H9 (cell line): ENCODE measurements at regions not wholly inside any gene's neighbourhood (a gene's known extent, or its start where the extent isn't known, plus 50 kb on each side); places are given as distances from the start of the nearest gene placed in this dataset.

Source experiments
- DNase-seq: peaks from one replicate; pipeline ENCODE4 v3.0.0-alpha.2; 2017
- H2AFZ ChIP-seq: one replicate; pipeline ENCODE4 v1.6.1; 2013; ENCODE audit warnings: mild to moderate bottlenecking, low read length, control low read depth, moderate library complexity
- H2AK5ac ChIP-seq: 2 replicates; pipeline ENCODE4 v1.6.1; 2013; ENCODE audit warnings: low read length, control low read depth, mixed read lengths; ENCODE audit not compliant: insufficient read length
- H2BK120ac ChIP-seq: one replicate; pipeline ENCODE4 v1.6.1; 2013; ENCODE audit warnings: low read depth, mild to moderate bottlenecking, low read length, control low read depth, inconsistent platforms; ENCODE audit not compliant: poor library complexity, severe bottlenecking
- H2BK12ac ChIP-seq: 2 replicates; pipeline ENCODE4 v1.6.1; 2013; ENCODE audit warnings: low read length, control low read depth, mixed read lengths, low read depth; ENCODE audit not compliant: insufficient read length
- H2BK15ac ChIP-seq: 2 replicates; pipeline ENCODE4 v1.6.1; 2013; ENCODE audit warnings: low read depth, low read length, control low read depth
- H2BK20ac ChIP-seq: one replicate; pipeline ENCODE4 v1.6.1; 2013; ENCODE audit warnings: low read depth, mild to moderate bottlenecking, low read length, control low read depth, inconsistent platforms; ENCODE audit not compliant: poor library complexity, severe bottlenecking
- H2BK5ac ChIP-seq: 2 replicates; pipeline ENCODE4 v1.6.1; 2013; ENCODE audit warnings: low read length, control low read depth, mixed read lengths; ENCODE audit not compliant: insufficient read length
- H3K14ac ChIP-seq: 2 replicates; pipeline ENCODE4 v1.6.1; 2013; ENCODE audit warnings: low read length, control low read depth; ENCODE audit not compliant: insufficient read depth
- H3K18ac ChIP-seq: 2 replicates; pipeline ENCODE4 v1.6.1; 2013; ENCODE audit warnings: low read depth, mild to moderate bottlenecking, mixed read lengths, low read length, control low read depth; ENCODE audit not compliant: insufficient read length
- H3K23ac ChIP-seq: 2 replicates; pipeline ENCODE4 v1.6.1; 2013; ENCODE audit warnings: low read length, control low read depth, mixed read lengths, low read depth; ENCODE audit not compliant: insufficient read length
- H3K23me2 ChIP-seq: 2 replicates; pipeline ENCODE4 v1.6.1; 2013; ENCODE audit warnings: low read depth, mild to moderate bottlenecking, mixed read lengths, low read length, control low read depth; ENCODE audit not compliant: insufficient read length, poor library complexity, severe bottlenecking
- H3K27ac ChIP-seq: 2 replicates; pipeline ENCODE4 v1.5.1; 2013; ENCODE audit warnings: low read length, control low read depth, mixed read lengths, low read depth; ENCODE audit not compliant: insufficient read length
- H3K27me3 ChIP-seq: 2 replicates; pipeline ENCODE4 v1.6.1; 2013; ENCODE audit warnings: low read length, control low read depth, inconsistent platforms; ENCODE audit not compliant: insufficient read depth
- H3K4ac ChIP-seq: 2 replicates; pipeline ENCODE4 v1.6.1; 2013; ENCODE audit warnings: low read depth, mild to moderate bottlenecking, control low read depth, inconsistent platforms, low read length, moderate library complexity
- H3K4me1 ChIP-seq: 2 replicates; pipeline ENCODE4 v1.6.1; 2013; ENCODE audit warnings: low read length, control low read depth, inconsistent platforms; ENCODE audit not compliant: insufficient read depth
- H3K4me2 ChIP-seq: 2 replicates; pipeline ENCODE4 v1.6.1; 2013; ENCODE audit warnings: low read length, control low read depth, mixed read lengths; ENCODE audit not compliant: insufficient read length, insufficient read depth
- H3K56ac ChIP-seq: 2 replicates; pipeline ENCODE4 v1.6.1; 2013; ENCODE audit warnings: low read depth, mild to moderate bottlenecking, mixed read lengths, low read length, control low read depth; ENCODE audit not compliant: insufficient read length
- H3K79me1 ChIP-seq: 2 replicates; pipeline ENCODE4 v1.6.1; 2013; ENCODE audit warnings: low read depth, mild to moderate bottlenecking, moderate library complexity, low read length, control low read depth, inconsistent platforms; ENCODE audit not compliant: insufficient read depth, poor library complexity, severe bottlenecking
- H3K79me2 ChIP-seq: 2 replicates; pipeline ENCODE4 v1.6.1; 2013; ENCODE audit warnings: low read length, control low read depth, inconsistent platforms; ENCODE audit not compliant: insufficient read depth
- H3K9ac ChIP-seq: 2 replicates; pipeline ENCODE4 v1.6.1; 2013; ENCODE audit warnings: low read length, control low read depth, mixed read lengths; ENCODE audit not compliant: insufficient read length; ENCODE audit errors: extremely low read depth
- H3K9me3 ChIP-seq: one replicate; pipeline ENCODE4 v1.6.1; 2013; ENCODE audit warnings: low read depth, low read length, inconsistent platforms; ENCODE audit not compliant: control insufficient read depth
- H3T11ph ChIP-seq: one replicate; pipeline ENCODE4 v1.6.1; 2013; ENCODE audit warnings: mild to moderate bottlenecking, low read length, control low read depth, inconsistent platforms
- H4K20me1 ChIP-seq: one replicate; pipeline ENCODE4 v1.6.1; 2013; ENCODE audit not compliant: control insufficient read depth, insufficient read length, insufficient read depth
- H4K5ac ChIP-seq: 2 replicates; pipeline ENCODE4 v1.6.1; 2013; ENCODE audit warnings: low read depth, mild to moderate bottlenecking, mixed read lengths, low read length, control low read depth; ENCODE audit not compliant: insufficient read length
- H4K8ac ChIP-seq: replicated peaks from 2 replicates; pipeline ENCODE4 v1.6.1; 2013; ENCODE audit warnings: low read length, control low read depth, mixed read lengths, low read depth; ENCODE audit not compliant: insufficient read length
- H4K91ac ChIP-seq: 2 replicates; pipeline ENCODE4 v1.6.1; 2013; ENCODE audit warnings: low read depth, mild to moderate bottlenecking, moderate library complexity, mixed read lengths, low read length, control low read depth; ENCODE audit not compliant: insufficient read length
- H3K27ac Mint-ChIP-seq, 3 experiments: 2 replicates in 2 of 3; 3 replicates in 1 of 3; pipeline ENCODE4 v1.8.0; 2020 to 2021; ENCODE audit warnings: mixed read lengths in 3 of 3, mild to moderate bottlenecking in 1 of 3, moderate library complexity in 1 of 3
- H3K27me3 Mint-ChIP-seq: 2 replicates; pipeline ENCODE4 v1.8.0; 2021; ENCODE audit warnings: low read depth, mild to moderate bottlenecking, moderate library complexity, mixed read lengths
- H3K36me3 Mint-ChIP-seq, 3 experiments: 2 replicates in 2 of 3; 3 replicates in 1 of 3; pipeline ENCODE4 v1.8.0; 2020 to 2021; ENCODE audit warnings: low read depth in 3 of 3, mixed read lengths in 3 of 3; ENCODE audit not compliant: insufficient read depth in 1 of 3
- H3K4me1 Mint-ChIP-seq, 2 experiments: 2 replicates each; pipeline ENCODE4 v1.8.0; 2020; ENCODE audit warnings: mixed read lengths in 2 of 2
- H3K4me3 Mint-ChIP-seq, 2 experiments: 2 replicates in 1 of 2; 3 replicates in 1 of 2; pipeline ENCODE4 v1.8.0; 2020 to 2021; ENCODE audit warnings: mild to moderate bottlenecking in 2 of 2, mixed read lengths in 2 of 2, moderate library complexity in 1 of 2
- H3K9me3 Mint-ChIP-seq, 2 experiments: 2 replicates in 1 of 2; 3 replicates in 1 of 2; pipeline ENCODE4 v1.8.0; 2020; ENCODE audit warnings: mild to moderate bottlenecking in 2 of 2, mixed read lengths in 2 of 2, moderate library complexity in 1 of 2
- CTCF ChIP-seq: fragments of 200-600 bp; sonication (generic); conservative IDR thresholded peaks from 3 replicates; pipeline ENCODE4 v1.8.0; 2021; ENCODE audit warnings: antibody characterized with exemption, mild to moderate bottlenecking

DNA sequence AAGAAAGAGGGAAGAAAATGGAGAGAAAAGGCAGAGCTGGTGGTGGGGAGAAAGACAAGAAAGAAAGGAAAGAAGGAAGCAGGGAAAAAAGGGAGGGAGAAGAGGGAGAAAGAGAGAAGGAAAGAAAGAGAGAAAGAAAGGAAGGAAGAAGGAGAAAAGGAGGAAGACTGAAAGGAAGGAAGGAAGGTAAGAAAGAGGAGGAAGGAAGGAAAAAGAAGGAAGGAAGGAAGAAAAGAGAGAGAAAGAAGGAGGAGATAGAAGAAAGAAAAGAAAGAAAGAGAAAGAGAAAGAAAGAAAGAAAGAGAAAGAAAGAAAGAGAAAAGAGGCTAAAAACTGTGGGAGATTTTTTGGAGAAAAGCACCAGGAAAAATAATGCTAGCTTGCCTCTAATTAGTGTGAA, 561.4 kb upstream of the GOT2 start:
- Histone ChIP-seq H3K79me2 (no peaks in the 10 kb centered on the region; the same call in 1 of the 2 replicates), H2BK120ac (no peak overlapping the region), H2AK5ac (no peak overlapping the region), H4K20me1 (no peaks in the 10 kb centered on the region), H3K79me1 (no peaks in the 10 kb centered on the region), H3K23ac (no peak overlapping the region), H3K27ac (no peak overlapping the region), H4K5ac (no peak overlapping the region), H2AFZ (no peak overlapping the region), H3K9ac (no peak overlapping the region), H3K4me2 (no peak overlapping the region), H3K23me2 (no peaks in the 10 kb centered on the region), H3K56ac (no peak overlapping the region), H3K27me3 (no peaks in the 10 kb centered on the region), H4K8ac (no peak overlapping the region), H2BK20ac (no peak overlapping the region), H2BK12ac (no peak overlapping the region), H3K4ac (no peak overlapping the region), H3K18ac (no peak overlapping the region), H3K14ac (no peak overlapping the region), H2BK5ac (no peak overlapping the region), H2BK15ac (no peak overlapping the region), H4K91ac (no peak overlapping the region), H3T11ph (no peak overlapping the region), H3K9me3 (no peaks in the 10 kb centered on the region), H3K4me1 (no peaks in the 10 kb centered on the region)
- no peak for TF ChIP-seq CTCF
- peaks cover 46% of the 10 kb centered on the region for H3K27me3 Mint-ChIP-seq
- H3K4me1 Mint-ChIP-seq, result peaks cover 11 to 27% of the 10 kb centered on the region in 2 experiments
- no peak overlapping the region for H3K4me3 Mint-ChIP-seq
- no peak for DNase-seq
- no peak overlapping the region; a peak in 1 of 7 replicates for H3K27ac Mint-ChIP-seq
- H3K36me3 Mint-ChIP-seq, result no peaks in the 10 kb centered on the region
- no peaks in the 10 kb centered on the region for H3K9me3 Mint-ChIP-seq
